ENCODE measurements at regions not wholly inside any gene's neighbourhood (a gene's known extent, or its start where the extent isn't known, plus 50 kb on each side); places are given as distances from the start of the nearest gene placed in this dataset.
A peak's percentile ranks its signal among the peaks of the same experiment; 100 is the strongest.

DNA sequence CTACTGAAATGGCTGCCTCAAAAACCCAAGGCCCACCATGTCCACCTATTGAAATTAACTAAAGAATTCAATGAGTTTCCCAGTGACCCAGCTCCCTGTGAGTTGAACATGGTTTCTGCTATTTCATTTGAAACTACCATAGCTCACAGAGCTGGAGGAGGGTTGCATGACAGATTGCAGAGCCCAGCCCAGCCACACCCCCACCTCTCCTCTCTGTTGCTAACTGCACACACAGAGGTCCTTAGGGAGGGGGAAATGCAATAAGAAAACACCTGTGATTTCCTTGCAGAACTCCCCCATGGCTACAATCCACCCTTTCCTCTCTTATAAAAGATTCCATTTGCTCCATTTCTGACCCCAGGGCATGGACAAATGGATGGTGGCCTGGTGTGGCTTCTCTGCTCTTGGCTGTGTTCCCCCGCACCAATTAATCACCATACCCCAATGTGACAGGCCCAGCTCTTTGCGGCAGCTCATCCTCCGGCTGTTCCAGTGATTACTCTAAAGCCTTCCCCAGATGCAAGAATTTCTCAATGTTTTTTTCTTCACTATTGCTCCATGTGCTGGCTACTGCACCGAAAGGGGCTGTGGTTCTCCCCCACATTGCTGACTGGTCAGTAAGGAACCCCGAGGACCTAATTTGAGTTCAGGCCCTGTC, 208.4 kb upstream of the KBTBD8 start:
- no peaks in the 10 kb centered on the region for H3K9me3 ChIP-seq (replicated peaks in 1 of 3)
- no peak overlapping the region for H3K4me3 ChIP-seq
- H3K4me1 ChIP-seq (replicated peaks in 1 of 2): no peaks in the 10 kb centered on the region
- WGBS, 4 donors: 70 to 75% (median 72%) methylated on average over 5 of the region's 5 CpGs
- H3K36me3 ChIP-seq (replicated peaks in 1 of 2): no peaks in the 10 kb centered on the region
- H3K27ac ChIP-seq: no peak overlapping the region
- peak in 3 of 7 donors; percentile 21 to 62 (median 21) for DNase-seq
- no peak for TF ChIP-seq POLR2A (IDR thresholded peaks at IDR 0.05)
- TF ChIP-seq, protein P1, sequence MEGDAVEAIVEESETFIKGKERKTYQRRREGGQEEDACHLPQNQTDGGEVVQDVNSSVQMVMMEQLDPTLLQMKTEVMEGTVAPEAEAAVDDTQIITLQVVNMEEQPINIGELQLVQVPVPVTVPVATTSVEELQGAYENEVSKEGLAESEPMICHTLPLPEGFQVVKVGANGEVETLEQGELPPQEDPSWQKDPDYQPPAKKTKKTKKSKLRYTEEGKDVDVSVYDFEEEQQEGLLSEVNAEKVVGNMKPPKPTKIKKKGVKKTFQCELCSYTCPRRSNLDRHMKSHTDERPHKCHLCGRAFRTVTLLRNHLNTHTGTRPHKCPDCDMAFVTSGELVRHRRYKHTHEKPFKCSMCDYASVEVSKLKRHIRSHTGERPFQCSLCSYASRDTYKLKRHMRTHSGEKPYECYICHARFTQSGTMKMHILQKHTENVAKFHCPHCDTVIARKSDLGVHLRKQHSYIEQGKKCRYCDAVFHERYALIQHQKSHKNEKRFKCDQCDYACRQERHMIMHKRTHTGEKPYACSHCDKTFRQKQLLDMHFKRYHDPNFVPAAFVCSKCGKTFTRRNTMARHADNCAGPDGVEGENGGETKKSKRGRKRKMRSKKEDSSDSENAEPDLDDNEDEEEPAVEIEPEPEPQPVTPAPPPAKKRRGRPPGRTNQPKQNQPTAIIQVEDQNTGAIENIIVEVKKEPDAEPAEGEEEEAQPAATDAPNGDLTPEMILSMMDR (IDR thresholded peaks at IDR 0.05): no peak
- H3K27me3 ChIP-seq: no peaks in the 10 kb centered on the region
- intact Hi-C loops (cut with DNase I): no loop called here

GRCh38 chr3:66792086-66792485, 206.0 kb upstream of the KBTBD8 start:
- intact Hi-C loops (cut with DNase I): no loop called here
- H3K9me3 ChIP-seq (replicated peaks in 1 of 3): no peaks in the 10 kb centered on the region
- TF ChIP-seq, protein P1 (IDR thresholded peaks at IDR 0.05): no peak
- TF ChIP-seq POLR2A (IDR thresholded peaks at IDR 0.05): no peak
- H3K27ac ChIP-seq: no peak overlapping the region
- no peaks in the 10 kb centered on the region for H3K27me3 ChIP-seq
- no peak for DNase-seq
- no peaks in the 10 kb centered on the region for H3K36me3 ChIP-seq (replicated peaks in 1 of 2)
- no peaks in the 10 kb centered on the region for H3K4me1 ChIP-seq (replicated peaks in 1 of 2)
- no peak overlapping the region for H3K4me3 ChIP-seq

- Histone ChIP-seq H3K36me3 (replicated peaks in 1 of 2) (no peaks in the 10 kb centered on the region), H3K9me3 (replicated peaks in 1 of 3) (no peaks in the 10 kb centered on the region), H3K4me3 (no peak overlapping the region), H3K4me1 (replicated peaks in 1 of 2) (no peaks in the 10 kb centered on the region), H3K27ac (no peak overlapping the region), H3K27me3 (no peaks in the 10 kb centered on the region)
- no peak for DNase-seq
- WGBS, 4 donors: 57 to 77% (median 67%) methylated on average over 4 of the region's 4 CpGs
- intact Hi-C loops (cut with DNase I): no loop called here
- TF ChIP-seq, protein P1 (IDR thresholded peaks at IDR 0.05): no peak
- TF ChIP-seq POLR2A (IDR thresholded peaks at IDR 0.05): no peak
These were observed 202.7 kb upstream of the KBTBD8 start for GRCh38 chr3:66795365-66795764.

- WGBS, 4 donors: 87 to 95% (median 91%) methylated on average over 1 of the region's 1 CpG
- no peak overlapping the region for H3K4me3 ChIP-seq
- no peaks in the 10 kb centered on the region for H3K4me1 ChIP-seq (replicated peaks in 1 of 2)
- no peak for TF ChIP-seq POLR2A (IDR thresholded peaks at IDR 0.05)
- TF ChIP-seq, protein P1 (IDR thresholded peaks at IDR 0.05): no peak
- H3K27me3 ChIP-seq: no peaks in the 10 kb centered on the region
- H3K36me3 ChIP-seq (replicated peaks in 1 of 2): no peaks in the 10 kb centered on the region
- no peak overlapping the region for H3K27ac ChIP-seq
- no peaks in the 10 kb centered on the region for H3K9me3 ChIP-seq (replicated peaks in 1 of 3)
- intact Hi-C loops (cut with DNase I): no loop called here
- DNase-seq: no peak
These were observed 201.8 kb upstream of the KBTBD8 start for GRCh38 chr3:66796343-66796742.

Measured in adrenal gland (tissue), 9 donors.